ENCODE measurements at regions not wholly inside any gene's neighbourhood (a gene's known extent, or its start where the extent isn't known, plus 50 kb on each side); places are given as distances from the start of the nearest gene placed in this dataset.

GRCh38 chr16:13479549-13479948, 440.4 kb upstream of the ERCC4 start:
- TF ChIP-seq CTCF (conservative IDR thresholded peaks at IDR 0.05; ENCODE audit: low read depth, low read length) = no peak
- TF ChIP-seq RFX5 (IDR thresholded peaks at IDR 0.05; ENCODE audit: low read depth, low read length) = no peak

All from IMR-90 (cell line).